Large intestine (tissue), 3 donors: ENCODE measurements at regions not wholly inside any gene's neighbourhood (a gene's known extent, or its start where the extent isn't known, plus 50 kb on each side); places are given as distances from the start of the nearest gene placed in this dataset.

Source experiments
- DNase-seq, 2 donors: peaks; one replicate each; pipeline versions ENCODE4 v3.0.0 to v3.0.0-alpha.2; 2013
- H3K27ac ChIP-seq: one replicate; pipeline ENCODE4 v1.5.1; 2013; ENCODE audit warnings: low read length
- H3K27me3 ChIP-seq: 2 replicates; pipeline ENCODE4 v1.6.1; 2013; ENCODE audit warnings: low read length; ENCODE audit not compliant: control insufficient read depth, insufficient read depth
- H3K36me3 ChIP-seq: 2 replicates; pipeline ENCODE4 v1.6.1; 2013; ENCODE audit warnings: low read length; ENCODE audit not compliant: control insufficient read depth, insufficient read depth
- H3K4me1 ChIP-seq: one replicate; pipeline ENCODE4 v1.6.1; 2013; ENCODE audit warnings: low read length; ENCODE audit not compliant: control insufficient read depth, insufficient read depth
- H3K4me3 ChIP-seq: one replicate; pipeline ENCODE4 v1.5.1; 2013; ENCODE audit warnings: low read length
- H3K9me3 ChIP-seq: one replicate; pipeline ENCODE4 v1.6.1; 2013; ENCODE audit warnings: mild to moderate bottlenecking, low read depth, low read length, moderate library complexity; ENCODE audit not compliant: control insufficient read depth
- WGBS: methylation state at CpG from one replicate; pipeline ENCODE4 v1.1.5; 2013; ENCODE audit warnings: low lambda C conversion rate; ENCODE audit not compliant: insufficient coverage; 5-methylcytosine and 5-hydroxymethylcytosine counted together

- Histone ChIP-seq H3K27ac (no peak overlapping the region), H3K4me1 (no peaks in the 10 kb centered on the region), H3K36me3 (no peaks in the 10 kb centered on the region), H3K27me3 (no peaks in the 10 kb centered on the region), H3K9me3 (peaks cover 7% of the 10 kb centered on the region), H3K4me3 (no peak overlapping the region)
- WGBS: 100% methylated on average over 1 of the region's 10 CpGs
- no peak for DNase-seq
These were observed 241.0 kb downstream of the SHOX start for GRCh38 chrX:871626-872025.

GRCh38 chrX:867966-868647 lies 237.5 kb downstream of the SHOX start:
- Histone ChIP-seq H3K4me1 (no peaks in the 10 kb centered on the region), H3K27ac (no peak overlapping the region), H3K36me3 (no peaks in the 10 kb centered on the region), H3K27me3 (no peaks in the 10 kb centered on the region), H3K9me3 (peaks cover 15% of the 10 kb centered on the region), H3K4me3 (no peak overlapping the region)
- 72% methylated on average over 2 of the region's 18 CpGs for WGBS
- DNase-seq: no peak

GRCh38 chrX:867502-867901 lies 236.9 kb downstream of the SHOX start:
- H3K4me3 ChIP-seq: no peak overlapping the region
- peaks cover 15% of the 10 kb centered on the region for H3K9me3 ChIP-seq
- no CpG with 5 or more reads among the region's 11 CpGs for WGBS
- no peak for DNase-seq
- no peaks in the 10 kb centered on the region for H3K36me3 ChIP-seq
- no peaks in the 10 kb centered on the region for H3K27me3 ChIP-seq
- H3K4me1 ChIP-seq: no peaks in the 10 kb centered on the region
- no peak overlapping the region for H3K27ac ChIP-seq

GRCh38 chrX:866441-866990 lies 235.9 kb downstream of the SHOX start:
- peak in 1 of 2 donors; percentile 24 for DNase-seq
- 26% methylated on average over 6 of the region's 18 CpGs for WGBS
- Histone ChIP-seq H3K27me3 (no peaks in the 10 kb centered on the region), H3K36me3 (no peaks in the 10 kb centered on the region), H3K4me3 (no peak overlapping the region), H3K27ac (no peak overlapping the region), H3K9me3 (peaks cover 10% of the 10 kb centered on the region), H3K4me1 (no peaks in the 10 kb centered on the region)

GRCh38 chrX:865422-865821 lies 234.8 kb downstream of the SHOX start:
- Histone ChIP-seq H3K27ac (no peak overlapping the region), H3K36me3 (no peaks in the 10 kb centered on the region), H3K4me1 (no peaks in the 10 kb centered on the region), H3K9me3 (peaks cover 10% of the 10 kb centered on the region), H3K4me3 (no peak overlapping the region), H3K27me3 (no peaks in the 10 kb centered on the region)
- WGBS: no CpG with 5 or more reads among the region's 3 CpGs
- DNase-seq: no peak

GRCh38 chrX:861921-862320 lies 231.3 kb downstream of the SHOX start:
- Histone ChIP-seq H3K36me3 (no peaks in the 10 kb centered on the region), H3K27ac (no peak overlapping the region), H3K4me1 (no peaks in the 10 kb centered on the region), H3K27me3 (no peaks in the 10 kb centered on the region), H3K9me3 (peaks cover 10% of the 10 kb centered on the region), H3K4me3 (no peak overlapping the region)
- 33% methylated on average over 1 of the region's 9 CpGs for WGBS
- DNase-seq: no peak

GRCh38 chrX:861340-861890 lies 230.8 kb downstream of the SHOX start:
- Histone ChIP-seq H3K9me3 (peaks cover 10% of the 10 kb centered on the region), H3K27me3 (no peaks in the 10 kb centered on the region), H3K4me3 (no peak overlapping the region), H3K27ac (no peak overlapping the region), H3K4me1 (no peaks in the 10 kb centered on the region), H3K36me3 (no peaks in the 10 kb centered on the region)
- no CpG with 5 or more reads among the region's 14 CpGs for WGBS
- DNase-seq: no peak

GRCh38 chrX:859329-859728 lies 228.7 kb downstream of the SHOX start:
- no peaks in the 10 kb centered on the region for H3K9me3 ChIP-seq
- no peak for DNase-seq
- WGBS: 77% methylated on average over 1 of the region's 1 CpG
- H3K36me3 ChIP-seq: no peaks in the 10 kb centered on the region
- H3K4me3 ChIP-seq: no peak overlapping the region
- H3K4me1 ChIP-seq: no peaks in the 10 kb centered on the region
- H3K27ac ChIP-seq: no peak overlapping the region
- no peaks in the 10 kb centered on the region for H3K27me3 ChIP-seq

GRCh38 chrX:858542-859078 lies 228.0 kb downstream of the SHOX start:
- Histone ChIP-seq H3K27ac (no peak overlapping the region), H3K9me3 (no peaks in the 10 kb centered on the region), H3K27me3 (no peaks in the 10 kb centered on the region), H3K36me3 (no peaks in the 10 kb centered on the region), H3K4me3 (no peak overlapping the region), H3K4me1 (no peaks in the 10 kb centered on the region)
- no CpG with 5 or more reads among the region's 1 CpG for WGBS
- no peak for DNase-seq

GRCh38 chrX:857376-857775 lies 226.8 kb downstream of the SHOX start:
- Histone ChIP-seq H3K4me1 (no peaks in the 10 kb centered on the region), H3K9me3 (no peaks in the 10 kb centered on the region), H3K4me3 (no peak overlapping the region), H3K36me3 (no peaks in the 10 kb centered on the region), H3K27me3 (no peaks in the 10 kb centered on the region), H3K27ac (no peak overlapping the region)
- WGBS: no CpG with 5 or more reads among the region's 5 CpGs
- DNase-seq: no peak
